Endothelial cell of umbilical vein (primary cell): ENCODE measurements at regions not wholly inside any gene's neighbourhood (a gene's known extent, or its start where the extent isn't known, plus 50 kb on each side); places are given as distances from the start of the nearest gene placed in this dataset.

Experiments
- BruUV-seq: library from RNA; stranded (reverse); fragments of 400-500 nt; replicated peaks from 2 replicates; lab custom pipeline; 2021; lab: Mats Ljungman, UMichigan
- CTCF ChIA-PET: fragments of 300-600, 350-600 bp; sonication (Branson Sonifier 250); formaldehyde crosslinking; loops from one replicate; lab custom pipeline; 2021; ENCODE audit warnings: antibody characterized with exemption, inconsistent platforms; lab: Charles Lee
- POLR2A ChIA-PET: fragments of 300-600, 350-600 bp; sonication (Branson Sonifier 250); formaldehyde crosslinking; loops from one replicate; lab custom pipeline; 2021; ENCODE audit warnings: antibody characterized with exemption, inconsistent platforms; lab: Charles Lee
- DNase-seq: peaks from one replicate; pipeline ENCODE4 v3.0.0-alpha.2; 2011; ENCODE audit warnings: low read depth, low spot score
- FAIRE-seq: peaks from 2 replicates; lab custom pipeline; 2011; peaks lifted over from hg19 to GRCh38; lab: Jason Lieb, UNC
- H2AFZ ChIP-seq: 2 replicates; pipeline ENCODE4 v1.6.0; 2012; ENCODE audit warnings: low read depth, low read length, control low read depth, inconsistent platforms
- H3K27ac ChIP-seq: 2 replicates; pipeline ENCODE4 v1.5.1; 2011; ENCODE audit warnings: low read depth, mild to moderate bottlenecking, control low read depth, low read length, moderate library complexity; ENCODE audit not compliant: insufficient read depth
- H3K27me3 ChIP-seq, 2 experiments: 2 replicates each; pipeline versions ENCODE4 v1.6.0 to v1.6.1; 2011; ENCODE audit warnings: low read length in 2 of 2, mixed read lengths in 1 of 2; ENCODE audit not compliant: control insufficient read depth in 2 of 2, insufficient read depth in 2 of 2
- H3K36me3 ChIP-seq, 2 experiments: 2 replicates in 1 of 2; 3 replicates in 1 of 2; pipeline ENCODE4 v1.5.1; 2011; ENCODE audit warnings: low read length in 2 of 2, mild to moderate bottlenecking in 1 of 2, moderate library complexity in 1 of 2; ENCODE audit not compliant: control insufficient read depth in 2 of 2, insufficient read depth in 2 of 2; ENCODE audit errors: extremely low read depth in 1 of 2
- H3K4me1 ChIP-seq: 3 replicates; pipeline ENCODE4 v1.5.1; 2011; ENCODE audit warnings: mild to moderate bottlenecking, low read length; ENCODE audit not compliant: control insufficient read depth, insufficient read depth; ENCODE audit errors: extremely low read depth
- H3K4me2 ChIP-seq: 2 replicates; pipeline ENCODE4 v1.6.1; 2011; ENCODE audit warnings: low read length, control low read depth, mixed read lengths; ENCODE audit not compliant: insufficient read depth
- H3K4me3 ChIP-seq, 3 experiments: fragments of 200-600 bp in 1 of 3; sonication (generic), shearing (Covaris generic) in 1 of 3; replicated peaks in 1 of 3; 2 replicates each; pipeline ENCODE4 v1.5.1; 2011 to 2016; ENCODE audit warnings: control low read depth in 3 of 3, low read length in 3 of 3, mild to moderate bottlenecking in 2 of 3, inconsistent platforms in 1 of 3, low read depth in 1 of 3, moderate library complexity in 1 of 3; ENCODE audit not compliant: insufficient read depth in 1 of 3
- H3K79me2 ChIP-seq: 2 replicates; pipeline ENCODE4 v1.6.0; 2012; ENCODE audit warnings: low read length, inconsistent platforms; ENCODE audit not compliant: control insufficient read depth, insufficient read depth
- H3K9ac ChIP-seq: replicated peaks from 2 replicates; pipeline ENCODE3; 2011; ENCODE audit warnings: low read length, control low read depth; ENCODE audit not compliant: insufficient read depth; ENCODE audit errors: extremely low read depth
- H3K9me1 ChIP-seq: replicated peaks from 3 replicates; pipeline ENCODE4 v1.6.0; 2011; ENCODE audit warnings: mild to moderate bottlenecking, low read length; ENCODE audit not compliant: control insufficient read depth, insufficient read depth; ENCODE audit errors: extremely low read depth
- H3K9me3 ChIP-seq: replicated peaks from 2 replicates; pipeline ENCODE4 v1.5.1; 2012; ENCODE audit warnings: low read length, inconsistent platforms; ENCODE audit not compliant: control insufficient read depth, insufficient read depth
- H4K20me1 ChIP-seq: replicated peaks from 2 replicates; pipeline ENCODE3; 2011; ENCODE audit warnings: mild to moderate bottlenecking, low read length; ENCODE audit not compliant: control insufficient read depth, insufficient read depth; ENCODE audit errors: extremely low read depth
- EZH2 ChIP-seq: IDR thresholded peaks from 2 replicates; pipeline ENCODE4 v1.6.1; 2012; ENCODE audit warnings: borderline replicate concordance, low read depth, mild to moderate bottlenecking, moderate library complexity, low read length, inconsistent platforms; ENCODE audit not compliant: severe bottlenecking
- JUN ChIP-seq: IDR thresholded peaks from 2 replicates; pipeline ENCODE4 v1.6.1; 2011; ENCODE audit warnings: borderline replicate concordance, low read depth; ENCODE audit not compliant: insufficient read length, insufficient read depth
- POLR2A ChIP-seq: IDR thresholded peaks from 2 replicates; pipeline ENCODE4 v1.6.1; 2012; ENCODE audit warnings: low read depth, mild to moderate bottlenecking, control low read depth, low read length
- dilution Hi-C: fragments of 300-500 bp; cut with MboI; formaldehyde crosslinking; loops from one replicate; pipeline ENCODE4 v1.15.0; 2019; ENCODE audit warnings: low sequenced_read_pairs; ENCODE audit not compliant: extremely low pct_ligation_motif_present
- intact Hi-C: fragments of 100-400 bp; cut with micrococcal nuclease; formaldehyde crosslinking; loops from one replicate; pipeline ENCODE4 v1.10.0; 2022
- TF ChIP-seq, protein P1 (sequence below): IDR thresholded peaks from 2 replicates; pipeline ENCODE4 v1.6.1; 2011; ENCODE audit not compliant: insufficient read depth, insufficient read length

GRCh38 chr1:94617957-94618739, 76.6 kb upstream of the F3 start:
- no TSS peak for BruUV-seq
- no peak overlapping the region for H3K4me2 ChIP-seq
- no peaks in the 10 kb centered on the region for H3K27me3 ChIP-seq
- H3K9me1 ChIP-seq = no peaks in the 10 kb centered on the region
- no peak for DNase-seq
- TF ChIP-seq EZH2 (no peak), POLR2A (no peak)
- TF ChIP-seq, protein P1, sequence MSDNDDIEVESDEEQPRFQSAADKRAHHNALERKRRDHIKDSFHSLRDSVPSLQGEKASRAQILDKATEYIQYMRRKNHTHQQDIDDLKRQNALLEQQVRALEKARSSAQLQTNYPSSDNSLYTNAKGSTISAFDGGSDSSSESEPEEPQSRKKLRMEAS = no peak
- no peaks in the 10 kb centered on the region for H3K79me2 ChIP-seq
- no peaks in the 10 kb centered on the region for H3K9me3 ChIP-seq
- no peak overlapping the region for H3K9ac ChIP-seq
- no peak overlapping the region for H3K4me3 ChIP-seq
- H3K4me1 ChIP-seq = no peaks in the 10 kb centered on the region
- intact Hi-C loops = no loop called here
- dilution Hi-C loops = no loop called here
- H3K27ac ChIP-seq = no peak overlapping the region
- H4K20me1 ChIP-seq = no peaks in the 10 kb centered on the region
- FAIRE-seq = no peak
- ChIA-PET POLR2A (no interaction called here), CTCF (no interaction called here)
- no peak overlapping the region for H2AFZ ChIP-seq
- no peaks in the 10 kb centered on the region for H3K36me3 ChIP-seq

DNA sequence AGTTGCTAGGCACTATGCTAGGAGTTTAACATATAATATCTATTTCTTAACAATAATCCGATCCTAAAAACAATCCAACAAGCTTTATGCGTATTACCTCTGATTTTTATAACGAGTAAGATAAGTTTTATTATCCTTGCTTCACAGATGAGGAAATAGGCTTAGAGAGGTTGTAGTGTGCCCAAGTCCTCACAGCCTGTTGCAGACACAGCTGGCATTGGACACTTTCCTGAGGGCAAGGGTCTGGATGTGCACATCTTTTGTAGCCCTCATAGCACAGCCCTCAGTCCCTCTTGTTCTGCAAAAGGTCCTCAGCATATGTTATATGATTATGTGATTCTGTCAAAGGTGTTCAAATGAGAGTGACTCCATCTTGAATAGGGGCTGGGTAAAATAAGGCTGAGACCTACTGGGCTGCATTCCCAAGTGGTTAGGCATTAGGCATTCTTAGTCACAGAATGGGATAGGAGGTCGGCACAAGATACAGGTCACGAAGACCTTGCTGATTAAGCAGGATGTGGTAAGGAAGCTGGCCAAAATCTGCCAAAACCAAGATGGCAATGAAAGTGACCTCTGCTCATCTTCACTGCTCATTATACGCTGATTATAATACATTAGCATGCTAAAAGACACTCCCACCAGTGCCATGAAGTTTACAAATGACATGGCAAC, 75.7 kb upstream of the F3 start:
- no peak overlapping the region for H3K27ac ChIP-seq
- intact Hi-C loops = no loop called here

More for the DNA sequence above, 75.7 kb upstream of the F3 start:
- Histone ChIP-seq H4K20me1 (no peaks in the 10 kb centered on the region), H3K9me1 (no peaks in the 10 kb centered on the region), H3K4me1 (no peaks in the 10 kb centered on the region), H2AFZ (no peak overlapping the region), H3K9ac (no peak overlapping the region), H3K4me3 (no peak overlapping the region), H3K4me2 (no peak overlapping the region), H3K79me2 (no peaks in the 10 kb centered on the region), H3K36me3 (no peaks in the 10 kb centered on the region), H3K9me3 (no peaks in the 10 kb centered on the region), H3K27me3 (no peaks in the 10 kb centered on the region)
- DNase-seq = no peak
- no peak for FAIRE-seq
- CTCF ChIA-PET = no interaction called here
- TF ChIP-seq JUN = no peak
- TF ChIP-seq EZH2 = no peak
- no TSS peak for BruUV-seq
- POLR2A ChIA-PET = no interaction called here
- dilution Hi-C loops = no loop called here
